ENCODE measurements at regions not wholly inside any gene's neighbourhood (a gene's known extent, or its start where the extent isn't known, plus 50 kb on each side); places are given as distances from the start of the nearest gene placed in this dataset.

DNA sequence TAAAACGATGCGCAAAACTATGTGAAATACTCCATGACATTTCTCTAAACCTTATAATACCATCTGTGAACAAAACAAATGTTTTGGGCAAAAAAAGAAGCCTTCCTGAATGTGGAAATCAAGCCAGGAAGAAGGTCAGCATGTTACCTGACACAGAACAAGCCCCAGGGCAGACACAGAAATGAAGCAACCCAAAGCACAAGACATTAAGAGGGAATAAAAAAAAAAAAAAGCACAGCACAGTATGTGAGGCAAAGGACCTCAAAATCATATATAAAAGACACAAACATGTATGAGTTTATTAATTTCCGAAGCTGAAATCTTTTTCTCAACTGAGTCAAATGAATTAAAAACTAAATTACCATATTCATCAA, 161.8 kb downstream of the SKIDA1 start:
- no peak for DNase-seq
- Mint-ChIP-seq H3K9me3 (ENCODE audit: low read depth, unreplicated experiment) (no peaks in the 10 kb centered on the region), H3K27ac (ENCODE audit: unreplicated experiment) (peak overlapping the region; percentile 55), H3K27me3 (ENCODE audit: unreplicated experiment) (no peaks in the 10 kb centered on the region), H3K36me3 (ENCODE audit: insufficient read depth, unreplicated experiment) (peaks cover 4% of the 10 kb centered on the region), H3K4me3 (ENCODE audit: low read depth, unreplicated experiment) (peak overlapping the region; percentile 6), H3K4me1 (ENCODE audit: low read depth, unreplicated experiment) (peaks cover 35% of the 10 kb centered on the region)
- CTCF ChIA-PET: interaction anchor here (0.7 kb wide), 1 partner anchor 9 kb away, joined by 3 read pairs; no protein-coding TSS in a partner anchor
- intact Hi-C loops (cut with micrococcal nuclease; ENCODE audit: unreplicated experiment): no loop called here
- TF ChIP-seq, protein P1, sequence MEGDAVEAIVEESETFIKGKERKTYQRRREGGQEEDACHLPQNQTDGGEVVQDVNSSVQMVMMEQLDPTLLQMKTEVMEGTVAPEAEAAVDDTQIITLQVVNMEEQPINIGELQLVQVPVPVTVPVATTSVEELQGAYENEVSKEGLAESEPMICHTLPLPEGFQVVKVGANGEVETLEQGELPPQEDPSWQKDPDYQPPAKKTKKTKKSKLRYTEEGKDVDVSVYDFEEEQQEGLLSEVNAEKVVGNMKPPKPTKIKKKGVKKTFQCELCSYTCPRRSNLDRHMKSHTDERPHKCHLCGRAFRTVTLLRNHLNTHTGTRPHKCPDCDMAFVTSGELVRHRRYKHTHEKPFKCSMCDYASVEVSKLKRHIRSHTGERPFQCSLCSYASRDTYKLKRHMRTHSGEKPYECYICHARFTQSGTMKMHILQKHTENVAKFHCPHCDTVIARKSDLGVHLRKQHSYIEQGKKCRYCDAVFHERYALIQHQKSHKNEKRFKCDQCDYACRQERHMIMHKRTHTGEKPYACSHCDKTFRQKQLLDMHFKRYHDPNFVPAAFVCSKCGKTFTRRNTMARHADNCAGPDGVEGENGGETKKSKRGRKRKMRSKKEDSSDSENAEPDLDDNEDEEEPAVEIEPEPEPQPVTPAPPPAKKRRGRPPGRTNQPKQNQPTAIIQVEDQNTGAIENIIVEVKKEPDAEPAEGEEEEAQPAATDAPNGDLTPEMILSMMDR (IDR thresholded peaks at IDR 0.05; ENCODE audit: unreplicated experiment): no peak
- no TSS peak for BruUV-seq (replicated peaks)

DNA sequence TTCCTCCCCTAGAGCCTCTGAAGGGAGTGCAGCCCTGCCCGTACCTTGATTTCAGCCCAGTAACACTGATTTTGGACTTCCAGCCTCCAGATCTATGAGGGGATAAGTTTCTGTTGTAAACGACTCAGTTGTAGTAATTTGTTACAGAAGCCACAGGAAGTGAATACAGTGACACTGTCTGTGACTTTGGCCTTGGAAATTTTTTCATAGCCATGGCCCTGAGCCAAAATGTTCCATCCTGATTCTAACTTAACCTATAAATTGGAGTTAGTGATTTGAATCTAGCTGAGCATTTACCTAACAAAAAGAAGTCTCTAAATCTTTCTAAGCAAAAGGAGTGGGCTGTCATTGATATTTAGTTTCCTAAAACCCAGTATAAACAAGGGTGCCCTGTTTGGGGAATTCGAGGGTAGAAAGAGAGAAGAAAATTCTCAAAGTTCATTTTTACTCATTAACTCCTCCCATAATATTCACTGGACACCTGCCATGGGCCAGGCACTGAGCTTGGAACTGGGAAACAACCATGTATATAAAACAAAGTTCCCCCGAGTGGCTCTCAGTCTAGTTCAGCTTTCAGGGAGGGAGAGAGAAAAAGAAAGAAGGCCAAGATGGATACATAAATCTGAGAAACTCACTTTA, 162.3 kb downstream of the SKIDA1 start:
- DNase-seq: no peak
- Mint-ChIP-seq H3K36me3 (ENCODE audit: insufficient read depth, unreplicated experiment) (peaks cover 4% of the 10 kb centered on the region), H3K4me1 (ENCODE audit: low read depth, unreplicated experiment) (peaks cover 35% of the 10 kb centered on the region), H3K27ac (ENCODE audit: unreplicated experiment) (peak overlapping the region; percentile 55), H3K4me3 (ENCODE audit: low read depth, unreplicated experiment) (peak overlapping the region; percentile 6), H3K27me3 (ENCODE audit: unreplicated experiment) (no peaks in the 10 kb centered on the region), H3K9me3 (ENCODE audit: low read depth, unreplicated experiment) (no peaks in the 10 kb centered on the region)
- CTCF ChIA-PET: interaction anchor here (0.5 to 0.7 kb wide), 2 partner anchors 10 to 33 kb away, joined by 3 read pairs; no protein-coding TSS in a partner anchor
- no TSS peak for BruUV-seq (replicated peaks)
- intact Hi-C loops (cut with micrococcal nuclease; ENCODE audit: unreplicated experiment): no loop called here
- TF ChIP-seq, protein P1 (IDR thresholded peaks at IDR 0.05; ENCODE audit: unreplicated experiment): no peak

DNA sequence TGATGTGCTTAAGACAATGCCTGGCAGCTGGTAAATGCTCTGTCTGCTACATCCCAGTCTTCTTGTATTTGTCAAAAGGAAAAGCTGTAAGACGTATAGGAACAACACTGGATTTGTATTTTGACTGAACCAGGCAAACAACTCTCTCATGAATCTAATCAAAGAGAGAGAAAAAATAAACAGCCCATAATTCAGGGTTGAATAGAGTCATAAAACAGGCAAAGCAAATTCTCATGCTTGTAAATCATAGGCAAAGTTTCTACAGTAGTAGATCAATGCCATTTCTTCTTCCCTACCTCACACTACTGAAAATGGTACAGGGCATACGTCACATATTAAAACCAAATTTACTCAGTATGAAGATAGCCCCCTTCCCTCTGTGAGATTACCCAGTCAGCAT, 166.3 kb downstream of the SKIDA1 start:
- intact Hi-C loops (cut with micrococcal nuclease; ENCODE audit: unreplicated experiment): no loop called here
- Mint-ChIP-seq H3K27ac (ENCODE audit: unreplicated experiment) (no peak overlapping the region), H3K4me1 (ENCODE audit: low read depth, unreplicated experiment) (peaks cover 26% of the 10 kb centered on the region), H3K4me3 (ENCODE audit: low read depth, unreplicated experiment) (no peak overlapping the region), H3K27me3 (ENCODE audit: unreplicated experiment) (no peaks in the 10 kb centered on the region), H3K9me3 (ENCODE audit: low read depth, unreplicated experiment) (no peaks in the 10 kb centered on the region), H3K36me3 (ENCODE audit: insufficient read depth, unreplicated experiment) (peaks cover under 1% of the 10 kb centered on the region)
- no TSS peak for BruUV-seq (replicated peaks)
- TF ChIP-seq, protein P1 (IDR thresholded peaks at IDR 0.05; ENCODE audit: unreplicated experiment): no peak
- CTCF ChIA-PET: interaction anchor here (0.6 kb wide), 1 partner anchor 23 kb away, joined by 3 read pairs; no protein-coding TSS in a partner anchor
- no peak for DNase-seq

DNA sequence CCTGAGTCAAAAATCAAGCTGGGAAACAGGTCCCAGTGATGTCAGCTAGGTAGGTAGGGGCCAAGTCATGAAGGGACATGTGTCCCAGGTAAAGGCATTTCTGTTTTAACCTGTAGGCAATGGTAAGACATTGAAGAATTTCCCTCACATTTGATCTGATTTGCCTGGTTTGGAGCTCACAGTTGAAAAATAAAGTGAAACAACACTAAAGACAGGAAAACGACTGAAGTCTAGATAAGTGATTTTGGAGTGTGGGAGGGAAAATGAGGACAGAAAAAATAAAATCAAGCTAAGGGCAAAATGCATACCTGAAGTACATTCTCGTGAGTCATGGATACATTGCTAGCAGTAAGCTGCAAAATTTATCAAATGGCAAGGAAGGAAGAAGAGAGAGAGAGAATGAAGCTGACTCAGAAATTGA, 169.9 kb downstream of the SKIDA1 start:
- H3K27me3 Mint-ChIP-seq (ENCODE audit: unreplicated experiment): no peaks in the 10 kb centered on the region
- H3K4me1 Mint-ChIP-seq (ENCODE audit: low read depth, unreplicated experiment): peaks cover 13% of the 10 kb centered on the region
- H3K27ac Mint-ChIP-seq (ENCODE audit: unreplicated experiment): no peak overlapping the region
- DNase-seq: no peak
- H3K9me3 Mint-ChIP-seq (ENCODE audit: low read depth, unreplicated experiment): no peaks in the 10 kb centered on the region
- TF ChIP-seq, protein P1 (IDR thresholded peaks at IDR 0.05; ENCODE audit: unreplicated experiment): no peak
- H3K4me3 Mint-ChIP-seq (ENCODE audit: low read depth, unreplicated experiment): no peak overlapping the region
- CTCF ChIA-PET: no interaction called here
- intact Hi-C loops (cut with micrococcal nuclease; ENCODE audit: unreplicated experiment): no loop called here
- no TSS peak for BruUV-seq (replicated peaks)
- H3K36me3 Mint-ChIP-seq (ENCODE audit: insufficient read depth, unreplicated experiment): no peaks in the 10 kb centered on the region
